ENCODE measurements at regions not wholly inside any gene's neighbourhood (a gene's known extent, or its start where the extent isn't known, plus 50 kb on each side); places are given as distances from the start of the nearest gene placed in this dataset.

GRCh38 chr3:88677298-88677697, 430.1 kb upstream of the EPHA3 start:
- TF ChIP-seq L3MBTL2 (conservative IDR thresholded peaks at IDR 0.05) (no peak), FOXA1 (IDR thresholded peaks at IDR 0.05) (no peak), HDGF (IDR thresholded peaks at IDR 0.05; ENCODE audit: borderline replicate concordance) (no peak), ARNT (IDR thresholded peaks at IDR 0.05) (no peak), SUZ12 (IDR thresholded peaks at IDR 0.05) (no peak), BHLHE40 (IDR thresholded peaks at IDR 0.05; ENCODE audit: borderline replicate concordance) (no peak), SP1 (IDR thresholded peaks at IDR 0.05) (no peak), PKNOX1 (IDR thresholded peaks at IDR 0.05) (no peak), LEF1 (IDR thresholded peaks at IDR 0.05; ENCODE audit: borderline replicate concordance) (no peak), ZNF384 (IDR thresholded peaks at IDR 0.05) (no peak), ELF4 (IDR thresholded peaks at IDR 0.05) (no peak), CTBP1 (IDR thresholded peaks at IDR 0.05; ENCODE audit: borderline replicate concordance) (no peak), TARDBP (IDR thresholded peaks at IDR 0.05) (no peak), FOXM1 (IDR thresholded peaks at IDR 0.05; ENCODE audit: borderline replicate concordance) (no peak), FOXK2 (IDR thresholded peaks at IDR 0.05) (no peak), NFRKB (IDR thresholded peaks at IDR 0.05) (no peak)
- CTCF ChIA-PET = no interaction called here
- POLR2A ChIA-PET = no interaction called here
- DNase-seq (ENCODE audit: extremely low spot score) = no peak

- ChIA-PET CTCF (no interaction called here), POLR2A (no interaction called here)
- TF ChIP-seq SP1 (IDR thresholded peaks at IDR 0.05) (no peak), SUZ12 (IDR thresholded peaks at IDR 0.05) (no peak), NFRKB (IDR thresholded peaks at IDR 0.05) (no peak), CTBP1 (IDR thresholded peaks at IDR 0.05; ENCODE audit: borderline replicate concordance) (no peak), FOXM1 (IDR thresholded peaks at IDR 0.05; ENCODE audit: borderline replicate concordance) (no peak), HDGF (IDR thresholded peaks at IDR 0.05; ENCODE audit: borderline replicate concordance) (no peak), FOXK2 (IDR thresholded peaks at IDR 0.05) (no peak), ARNT (IDR thresholded peaks at IDR 0.05) (no peak), ZNF384 (IDR thresholded peaks at IDR 0.05) (no peak), FOXA1 (IDR thresholded peaks at IDR 0.05) (no peak)
- no peak for DNase-seq (ENCODE audit: extremely low spot score)
These were observed 428.7 kb upstream of the EPHA3 start for GRCh38 chr3:88678747-88679146.

- POLR2A ChIA-PET = no interaction called here
These were observed 417.1 kb upstream of the EPHA3 start for GRCh38 chr3:88690287-88690686.

GRCh38 chr3:88691081-88691480, 416.3 kb upstream of the EPHA3 start:
- ChIA-PET POLR2A (no interaction called here), CTCF (no interaction called here)
- no peak for DNase-seq (ENCODE audit: extremely low spot score)
- TF ChIP-seq FOXA1 (IDR thresholded peaks at IDR 0.05) = no peak
- TF ChIP-seq LEF1 (IDR thresholded peaks at IDR 0.05; ENCODE audit: borderline replicate concordance) = no peak
- no peak for TF ChIP-seq ZNF384 (IDR thresholded peaks at IDR 0.05)
- TF ChIP-seq NFRKB (IDR thresholded peaks at IDR 0.05) = no peak
- TF ChIP-seq BHLHE40 (IDR thresholded peaks at IDR 0.05; ENCODE audit: borderline replicate concordance) = no peak
- no peak for TF ChIP-seq FOXM1 (IDR thresholded peaks at IDR 0.05; ENCODE audit: borderline replicate concordance)
- TF ChIP-seq FOXK2 (IDR thresholded peaks at IDR 0.05) = no peak
- no peak for TF ChIP-seq ELF4 (IDR thresholded peaks at IDR 0.05)
- TF ChIP-seq ARNT (IDR thresholded peaks at IDR 0.05) = no peak
- no peak for TF ChIP-seq L3MBTL2 (conservative IDR thresholded peaks at IDR 0.05)
- no peak for TF ChIP-seq SUZ12 (IDR thresholded peaks at IDR 0.05)
- TF ChIP-seq SP1 (IDR thresholded peaks at IDR 0.05) = no peak
- no peak for TF ChIP-seq HDGF (IDR thresholded peaks at IDR 0.05; ENCODE audit: borderline replicate concordance)
- TF ChIP-seq TARDBP (IDR thresholded peaks at IDR 0.05) = no peak
- TF ChIP-seq PKNOX1 (IDR thresholded peaks at IDR 0.05) = no peak
- TF ChIP-seq CTBP1 (IDR thresholded peaks at IDR 0.05; ENCODE audit: borderline replicate concordance) = no peak

More at GRCh38 chr3:88690287-88690686, 417.1 kb upstream of the EPHA3 start:
- CTCF ChIA-PET = no interaction called here
- DNase-seq (ENCODE audit: extremely low spot score) = no peak
- TF ChIP-seq ELF4 (IDR thresholded peaks at IDR 0.05) = no peak

GRCh38 chr3:88703501-88704059, 403.8 kb upstream of the EPHA3 start:
- ChIA-PET POLR2A (no interaction called here), CTCF (no interaction called here)
- no peak for DNase-seq (ENCODE audit: extremely low spot score)
- no peak for TF ChIP-seq SP1 (IDR thresholded peaks at IDR 0.05)
- TF ChIP-seq BHLHE40 (IDR thresholded peaks at IDR 0.05; ENCODE audit: borderline replicate concordance) = no peak
- TF ChIP-seq PKNOX1 (IDR thresholded peaks at IDR 0.05) = no peak
- TF ChIP-seq FOXK2 (IDR thresholded peaks at IDR 0.05) = no peak
- no peak for TF ChIP-seq HDGF (IDR thresholded peaks at IDR 0.05; ENCODE audit: borderline replicate concordance)
- TF ChIP-seq FOXA1 (IDR thresholded peaks at IDR 0.05) = no peak
- no peak for TF ChIP-seq FOXM1 (IDR thresholded peaks at IDR 0.05; ENCODE audit: borderline replicate concordance)
- no peak for TF ChIP-seq LEF1 (IDR thresholded peaks at IDR 0.05; ENCODE audit: borderline replicate concordance)
- TF ChIP-seq ARNT (IDR thresholded peaks at IDR 0.05) = no peak
- no peak for TF ChIP-seq L3MBTL2 (conservative IDR thresholded peaks at IDR 0.05)
- no peak for TF ChIP-seq ELF4 (IDR thresholded peaks at IDR 0.05)
- TF ChIP-seq ZNF384 (IDR thresholded peaks at IDR 0.05) = no peak
- no peak for TF ChIP-seq SUZ12 (IDR thresholded peaks at IDR 0.05)
- no peak for TF ChIP-seq CTBP1 (IDR thresholded peaks at IDR 0.05; ENCODE audit: borderline replicate concordance)
- TF ChIP-seq TARDBP (IDR thresholded peaks at IDR 0.05) = no peak
- no peak for TF ChIP-seq NFRKB (IDR thresholded peaks at IDR 0.05)

- DNase-seq (ENCODE audit: extremely low spot score) = no peak
- TF ChIP-seq PKNOX1 (IDR thresholded peaks at IDR 0.05) (no peak), FOXM1 (IDR thresholded peaks at IDR 0.05; ENCODE audit: borderline replicate concordance) (no peak), FOXK2 (IDR thresholded peaks at IDR 0.05) (no peak), ZNF384 (IDR thresholded peaks at IDR 0.05) (no peak), FOXA1 (IDR thresholded peaks at IDR 0.05) (no peak), SP1 (IDR thresholded peaks at IDR 0.05) (no peak), CTBP1 (IDR thresholded peaks at IDR 0.05; ENCODE audit: borderline replicate concordance) (no peak), BHLHE40 (IDR thresholded peaks at IDR 0.05; ENCODE audit: borderline replicate concordance) (no peak), SUZ12 (IDR thresholded peaks at IDR 0.05) (no peak), TARDBP (IDR thresholded peaks at IDR 0.05) (no peak), ELF4 (IDR thresholded peaks at IDR 0.05) (no peak), LEF1 (IDR thresholded peaks at IDR 0.05; ENCODE audit: borderline replicate concordance) (no peak)
- ChIA-PET POLR2A (no interaction called here), CTCF (no interaction called here)
These were observed 403.1 kb upstream of the EPHA3 start for GRCh38 chr3:88704338-88704737.

Measured in HEK293T (cell line).